GM13976 (cell line): ENCODE measurements at regions not wholly inside any gene's neighbourhood (a gene's known extent, or its start where the extent isn't known, plus 50 kb on each side); places are given as distances from the start of the nearest gene placed in this dataset.

Source experiments
- DNase-seq: peaks from one replicate; pipeline ENCODE4 v3.0.0; 2012; ENCODE audit warnings: low spot score
- CTCF ChIP-seq: IDR thresholded peaks from 2 replicates; pipeline ENCODE4 v1.5.1; 2012; ENCODE audit warnings: borderline replicate concordance, mild to moderate bottlenecking; ENCODE audit not compliant: insufficient read depth; ENCODE audit errors: extremely low read depth, missing control alignments, control extremely low read depth
- in situ Hi-C: fragments of 300-500 bp; cut with MboI; formaldehyde crosslinking; loops from one replicate; pipeline ENCODE4 v1.12.0; 2022; ENCODE audit warnings: low sequenced_read_pairs, mixed read lengths, inconsistent platforms; ENCODE audit not compliant: unreplicated experiment

GRCh38 chrX:107563824-107564223 lies 64.5 kb upstream of the PRPS1 start:
- TF ChIP-seq CTCF: no peak
- in situ Hi-C loops: no loop called here

GRCh38 chrX:107565015-107565414 lies 63.3 kb upstream of the PRPS1 start:
- no peak for TF ChIP-seq CTCF
- in situ Hi-C loops: no loop called here
- no peak for DNase-seq

More at GRCh38 chrX:107563824-107564223, 64.5 kb upstream of the PRPS1 start:
- DNase-seq: no peak

- in situ Hi-C loops: no loop called here
- no peak for TF ChIP-seq CTCF
- no peak for DNase-seq
These were observed 62.2 kb upstream of the PRPS1 start for GRCh38 chrX:107565931-107566603.

- DNase-seq: no peak
- in situ Hi-C loops: no loop called here
- no peak for TF ChIP-seq CTCF
These were observed 61.6 kb upstream of the PRPS1 start for GRCh38 chrX:107566604-107567262.

- in situ Hi-C loops: no loop called here
- no peak for TF ChIP-seq CTCF
These were observed 60.9 kb upstream of the PRPS1 start for GRCh38 chrX:107567370-107567769.

GRCh38 chrX:107571296-107571998 lies 56.9 kb upstream of the PRPS1 start:
- in situ Hi-C loops: no loop called here
- no peak for DNase-seq
- TF ChIP-seq CTCF: no peak

More at GRCh38 chrX:107567370-107567769, 60.9 kb upstream of the PRPS1 start:
- no peak for DNase-seq
